Hematopoietic multipotent progenitor cell treated with erythropoietin and hydrocortisone succinate and interleukin-3 and kit ligand, for 15 days (in vitro differentiated cells): ENCODE measurements at regions not wholly inside any gene's neighbourhood (a gene's known extent, or its start where the extent isn't known, plus 50 kb on each side); places are given as distances from the start of the nearest gene placed in this dataset.
"Not testable (repeated sequence)": the region's sequence is repeated elsewhere in the genome, so short reads cannot be mapped to it uniquely, and the experiment has no call there.

Experiments used
- DNase-seq: peaks from one replicate; pipeline ENCODE4 v3.0.0-alpha.2; 2015; ENCODE audit warnings: low spot score

DNA sequence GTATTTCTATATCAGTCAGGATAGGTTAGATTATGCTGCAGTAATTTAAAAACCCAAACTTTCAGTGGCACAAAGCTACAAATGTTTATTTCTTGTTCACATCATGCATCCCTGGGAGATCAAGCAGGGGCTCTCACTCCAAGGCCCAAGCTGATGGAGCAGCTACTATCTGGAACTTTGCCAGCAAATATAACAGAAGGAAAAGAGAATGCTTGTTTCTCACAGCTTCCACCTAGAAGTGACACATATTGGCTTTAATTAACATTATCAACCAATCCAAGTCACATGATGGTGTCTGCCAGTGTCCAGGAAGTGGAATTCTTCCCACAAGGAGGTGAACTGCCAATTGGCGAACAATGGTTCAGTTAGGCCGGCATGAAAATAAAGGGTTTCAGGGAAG lies 306.9 kb downstream of the BCL11A start:
- no peak for DNase-seq

DNA sequence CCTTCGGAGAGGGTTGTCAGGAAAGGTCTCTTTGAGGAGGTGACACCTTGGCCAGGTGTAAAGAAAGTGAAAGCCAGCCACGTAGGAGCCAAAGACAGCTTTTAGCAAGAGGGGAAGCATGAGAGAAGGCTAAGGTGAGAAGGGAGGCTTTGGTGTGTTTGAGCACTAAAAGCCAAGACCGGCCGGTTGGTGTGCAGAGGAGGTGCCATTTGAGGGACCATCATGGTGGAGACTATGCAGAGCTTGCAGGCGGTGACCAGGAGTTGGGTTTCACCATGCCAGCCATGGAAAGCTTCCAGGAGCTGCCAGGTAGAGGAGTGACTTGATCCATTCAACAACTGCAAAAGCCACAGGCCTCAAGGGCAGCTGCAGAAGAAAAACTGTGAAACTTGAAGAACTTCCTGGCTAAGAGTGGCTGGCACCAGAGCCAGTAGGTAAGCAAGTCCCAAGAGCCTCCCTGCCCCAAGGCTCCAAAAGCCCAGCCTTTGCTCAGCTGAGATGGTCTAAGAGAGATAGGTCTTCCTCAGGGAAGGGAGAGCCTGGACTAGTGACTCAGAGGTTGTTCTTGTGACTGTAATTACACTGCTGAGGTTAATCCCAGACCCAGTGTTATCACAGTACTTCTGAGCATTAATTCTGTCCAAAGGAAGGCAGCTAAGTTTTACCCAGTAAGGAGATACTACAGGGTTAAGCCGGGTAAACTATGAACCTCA lies 319.0 kb downstream of the BCL11A start:
- DNase-seq = no peak

DNA sequence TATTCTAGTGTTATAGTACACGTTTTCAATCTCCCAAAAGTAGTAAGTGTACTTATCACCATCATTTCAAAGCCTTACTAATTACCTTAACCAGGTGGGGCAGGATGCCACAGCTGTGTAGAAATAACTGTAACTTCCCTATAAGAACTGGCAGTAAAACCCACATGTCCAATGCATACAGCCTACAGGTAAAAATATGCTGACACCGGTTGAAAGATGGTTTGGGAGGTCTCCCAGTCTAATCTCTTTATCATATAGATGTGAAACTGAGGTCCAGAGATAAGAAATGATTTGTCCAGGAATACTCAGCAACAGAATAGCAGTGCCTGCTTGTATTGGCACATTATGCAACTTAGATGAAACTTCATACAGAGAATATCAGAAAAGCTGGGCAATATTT lies 322.9 kb downstream of the BCL11A start:
- DNase-seq = no peak

DNA sequence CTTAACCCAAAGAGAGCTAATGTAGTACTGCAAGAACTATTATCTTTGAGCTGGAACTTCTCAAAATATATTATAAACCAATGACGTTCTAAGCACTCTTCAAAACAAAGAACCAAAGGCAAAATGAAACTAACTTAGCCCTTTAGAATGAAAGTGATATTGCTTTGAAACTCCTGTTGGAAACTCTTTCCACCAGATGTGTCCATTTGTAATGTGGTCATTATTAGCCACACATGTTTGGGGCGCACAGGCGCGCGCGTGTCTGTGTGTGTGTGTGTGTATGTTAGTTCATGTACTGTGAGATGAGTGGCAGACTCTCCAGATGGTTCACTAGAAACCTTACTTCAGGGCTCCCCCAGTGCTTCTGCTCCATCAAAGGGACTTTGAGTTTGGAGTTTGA lies 323.4 kb downstream of the BCL11A start:
- no peak for DNase-seq

DNA sequence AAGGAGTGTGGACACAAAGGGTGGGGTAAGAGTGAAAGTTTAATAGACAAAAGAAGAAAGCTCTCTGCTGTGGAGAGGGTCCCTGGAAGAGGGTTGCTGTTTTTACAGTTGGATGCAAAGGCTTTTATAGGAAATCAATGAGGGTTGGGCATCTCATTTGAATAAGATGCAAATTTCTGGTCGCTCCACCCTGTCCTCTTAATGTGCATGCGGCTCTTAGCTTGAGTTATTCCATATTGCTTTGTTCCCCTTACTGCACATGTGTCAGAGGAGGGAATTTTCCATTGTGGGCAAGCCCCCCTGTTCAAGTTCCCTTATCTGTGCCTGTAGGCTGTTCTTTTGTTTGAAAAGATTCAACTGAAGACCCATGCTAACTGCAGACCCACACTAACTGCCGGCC lies 326.5 kb downstream of the BCL11A start:
- DNase-seq = no peak

DNA sequence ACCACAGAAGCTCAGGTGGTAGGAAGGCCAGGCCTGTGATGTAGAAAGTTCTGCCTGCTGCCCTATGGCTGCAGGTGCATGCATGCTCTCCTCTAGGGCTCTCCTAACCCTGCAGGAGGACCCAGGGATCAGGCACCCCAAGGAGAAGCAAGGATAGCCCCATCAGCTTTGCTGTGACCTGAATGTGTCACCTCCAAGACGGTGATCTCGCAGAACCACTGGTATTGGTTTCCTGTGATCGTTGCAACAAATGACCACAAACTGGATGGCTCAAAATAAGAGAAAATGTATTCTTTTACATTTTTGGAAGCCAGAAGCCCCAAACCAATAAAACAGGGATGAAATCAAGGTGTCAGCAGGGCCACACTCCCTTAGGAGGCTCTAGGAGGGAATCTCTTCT lies 327.3 kb downstream of the BCL11A start:
- no peak for DNase-seq

DNA sequence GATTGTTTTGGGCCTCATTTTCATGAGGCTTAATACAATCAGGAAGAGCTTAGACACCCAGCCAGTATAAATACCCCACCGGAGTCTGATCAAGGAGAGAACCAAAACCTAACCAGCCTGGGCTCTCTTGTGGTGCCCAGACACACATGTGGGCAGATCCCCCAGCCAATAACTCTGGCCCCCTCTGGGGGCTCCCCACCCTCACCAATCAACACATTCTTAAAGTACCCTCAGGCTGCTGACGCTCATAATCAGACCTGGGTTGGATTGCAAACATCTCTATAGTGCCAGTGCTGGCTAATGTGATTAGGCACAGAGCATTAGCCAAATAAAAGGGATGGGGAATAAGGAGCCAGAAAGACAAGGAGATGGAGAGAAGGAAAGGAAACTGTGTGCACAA lies 329.6 kb downstream of the BCL11A start:
- no peak for DNase-seq

DNA sequence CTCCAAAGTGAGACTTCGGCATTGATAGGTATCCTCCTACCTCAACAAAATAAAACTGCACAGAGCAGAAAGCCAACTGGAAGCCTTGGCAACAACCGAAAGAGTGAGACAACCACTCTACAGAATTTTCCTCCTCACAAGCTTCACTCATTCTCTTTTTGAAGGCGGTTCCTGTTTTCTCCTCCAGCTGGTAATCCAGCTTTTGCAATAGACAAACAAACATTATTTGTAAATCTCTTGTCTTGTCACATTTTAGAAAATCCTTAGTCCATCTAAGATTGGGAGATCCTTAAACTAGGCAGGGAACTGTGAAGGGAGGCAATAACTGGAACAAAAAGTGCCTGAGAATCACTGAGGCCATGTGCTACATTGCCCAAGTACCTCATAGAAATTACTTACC lies 332.4 kb downstream of the BCL11A start:
- no peak for DNase-seq

DNA sequence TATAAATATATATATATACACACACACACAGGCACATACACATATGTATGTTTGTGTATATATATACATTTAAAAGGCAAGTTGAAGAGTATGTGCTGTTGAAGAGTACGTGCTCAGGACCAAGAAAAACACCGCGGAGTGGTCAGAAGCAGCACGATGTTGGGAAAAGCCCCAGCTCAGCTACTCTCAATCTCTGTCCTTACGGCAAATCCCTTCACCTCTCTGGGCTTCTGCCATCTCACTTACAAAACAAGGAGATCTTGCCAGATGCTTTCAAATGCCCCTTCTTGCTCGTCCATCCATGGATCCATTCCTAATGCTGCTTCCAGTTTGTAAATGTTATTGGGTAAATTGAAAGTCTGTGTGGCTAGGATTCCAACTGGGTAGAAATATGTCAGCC lies 333.9 kb downstream of the BCL11A start:
- DNase-seq = no peak

DNA sequence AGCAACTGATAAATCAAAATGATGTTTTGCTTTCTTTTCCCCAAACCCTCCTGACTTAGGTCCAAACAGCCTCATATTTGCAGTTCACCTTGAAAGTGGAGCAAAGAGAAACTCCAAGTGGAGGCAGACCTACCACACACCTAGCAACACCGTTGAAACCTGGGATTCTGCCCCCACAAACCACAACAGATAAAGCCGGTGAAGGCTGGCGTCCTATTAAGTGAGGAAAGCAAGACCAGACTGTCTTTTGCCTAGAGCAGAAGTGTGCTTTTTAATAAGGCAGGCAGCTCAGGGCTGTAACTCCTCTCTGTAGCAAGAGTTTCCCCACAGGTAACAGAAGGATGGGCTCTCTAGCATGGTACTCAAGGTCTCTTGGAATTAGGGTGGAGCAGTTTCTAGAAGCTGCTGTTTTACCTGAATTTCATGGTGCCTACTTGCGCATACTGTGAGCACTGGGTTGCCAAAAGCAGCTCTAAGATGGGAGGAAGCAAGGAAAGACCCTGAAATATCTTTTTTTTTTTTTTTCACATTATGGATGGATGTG lies 336.9 kb downstream of the BCL11A start:
- DNase-seq = no peak

DNA sequence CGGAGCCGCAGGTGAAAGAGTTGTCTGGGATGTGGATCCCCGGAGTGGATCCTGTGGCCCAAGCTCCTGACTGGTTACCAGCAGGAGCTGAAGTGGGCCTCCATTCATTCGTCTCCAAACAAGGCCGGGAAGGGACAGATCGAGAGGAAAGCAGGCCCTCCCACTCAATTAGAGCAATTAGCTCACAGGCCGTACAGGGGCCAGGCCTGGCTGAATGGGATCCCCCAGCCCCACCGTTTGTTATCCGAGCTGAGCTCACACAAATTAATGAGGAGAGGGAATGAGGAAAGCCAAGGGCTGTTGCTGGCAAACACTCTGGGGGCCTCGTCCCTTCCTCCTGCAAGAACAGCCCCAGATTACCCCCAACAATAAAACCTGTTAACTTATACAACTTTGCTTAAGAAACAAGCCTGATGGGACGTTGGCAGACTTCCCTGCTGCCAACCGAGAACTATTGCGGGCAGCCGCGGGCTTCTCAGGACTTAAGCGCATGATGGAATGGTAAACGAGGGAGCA lies 338.0 kb downstream of the BCL11A start:
- DNase-seq = no peak

DNA sequence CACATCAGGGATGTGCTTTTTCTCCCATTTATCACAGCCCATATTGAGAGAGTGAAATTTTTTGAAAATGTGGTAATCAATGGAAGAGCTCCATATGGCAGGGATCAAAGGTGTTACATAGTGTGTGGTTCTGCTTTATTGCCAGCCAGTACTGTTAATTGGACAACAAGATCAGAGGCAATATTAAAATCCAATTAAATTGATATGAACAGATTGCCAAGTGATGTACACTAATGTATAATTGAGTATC lies 338.9 kb downstream of the BCL11A start:
- no peak for DNase-seq

DNA sequence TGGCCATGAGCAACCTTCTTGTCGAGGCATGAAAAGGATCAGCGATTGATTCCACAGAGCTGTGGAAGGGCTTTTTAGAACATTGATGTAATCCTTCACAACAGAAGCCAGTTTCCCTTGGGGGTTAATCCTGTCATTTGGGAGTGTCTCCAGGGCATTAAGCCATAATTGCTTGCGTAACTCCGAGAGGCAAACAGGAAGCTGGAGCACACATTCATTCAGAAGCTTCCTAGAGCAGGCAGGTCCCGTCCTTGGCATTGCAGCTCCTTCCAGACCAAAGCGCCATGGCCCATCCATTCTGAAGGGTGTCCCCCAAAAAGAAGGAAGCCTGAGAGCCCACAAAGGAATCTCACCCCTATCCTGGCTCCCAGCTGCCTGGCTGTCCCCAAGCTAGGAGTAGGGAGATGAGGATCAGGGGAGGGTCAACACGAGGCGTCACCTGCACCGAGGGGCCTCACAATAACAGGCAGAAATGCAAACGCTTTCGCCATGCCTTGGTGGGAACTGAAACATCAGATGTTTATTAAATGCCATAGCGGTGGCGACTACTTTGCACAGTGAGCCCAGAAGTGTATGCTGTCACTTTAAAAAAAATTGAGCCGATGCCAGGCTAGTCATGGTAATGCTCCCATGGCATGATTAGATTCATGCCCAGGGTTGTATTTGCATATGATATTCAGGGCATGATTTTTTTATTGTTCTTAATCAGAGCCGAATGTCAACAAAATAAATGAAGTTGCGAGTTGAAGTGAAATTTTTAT lies 339.4 kb downstream of the BCL11A start:
- DNase-seq = no peak

DNA sequence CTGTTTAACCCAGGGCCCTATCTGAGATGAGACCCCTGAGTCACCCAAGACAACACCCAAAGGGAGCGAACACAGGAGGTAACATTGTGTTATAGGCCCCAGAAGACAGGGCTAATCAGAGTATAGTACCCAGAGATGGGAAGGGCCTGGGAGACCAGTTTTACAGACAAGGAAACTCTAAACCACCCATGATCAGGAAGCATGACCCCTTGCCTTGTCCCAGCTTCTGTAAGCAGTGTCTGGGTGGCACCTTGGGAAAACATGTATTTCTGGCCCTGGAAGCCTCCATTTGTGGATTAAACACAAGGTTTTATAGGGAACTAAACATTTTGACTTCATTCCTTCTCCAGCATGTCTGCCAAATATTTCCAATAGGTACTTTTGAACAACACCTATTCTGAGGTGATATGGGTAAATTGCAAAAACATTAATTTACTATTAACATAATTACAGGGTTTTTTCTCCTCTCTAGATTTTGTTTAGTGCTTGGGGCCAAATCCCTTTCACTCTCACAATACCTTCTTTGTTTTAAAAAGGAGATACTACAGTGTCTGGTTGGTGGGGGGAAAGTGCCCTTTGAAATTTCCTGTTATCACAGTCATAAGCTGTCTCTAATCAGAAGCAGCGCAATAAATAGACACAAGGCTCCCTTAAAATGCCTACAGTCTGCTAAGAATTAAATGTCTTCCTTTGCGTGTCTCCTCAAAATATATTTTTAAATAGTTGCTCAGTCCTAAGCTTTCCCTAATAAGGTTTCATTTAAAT lies 341.1 kb downstream of the BCL11A start:
- DNase-seq = no peak

DNA sequence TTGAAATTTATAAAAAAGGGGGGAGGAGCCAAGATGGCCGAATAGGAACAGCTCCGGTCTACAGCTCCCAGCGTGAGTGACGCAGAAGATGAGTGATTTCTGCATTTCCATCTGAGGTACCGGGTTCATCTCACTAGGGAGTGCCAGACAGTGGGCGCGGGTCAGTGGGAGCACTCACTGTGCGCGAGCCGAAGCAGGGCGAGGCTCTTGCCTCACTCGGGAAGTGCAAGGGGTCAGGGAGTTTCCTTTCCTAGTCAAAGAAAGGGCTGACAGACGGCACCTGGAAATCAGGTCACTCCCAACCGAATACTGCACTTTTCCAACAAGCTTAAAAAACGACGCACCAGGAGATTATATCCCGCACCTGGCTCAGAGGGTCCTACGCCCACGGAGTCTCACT lies 364.4 kb downstream of the BCL11A start:
- not testable (repeated sequence) for DNase-seq

DNA sequence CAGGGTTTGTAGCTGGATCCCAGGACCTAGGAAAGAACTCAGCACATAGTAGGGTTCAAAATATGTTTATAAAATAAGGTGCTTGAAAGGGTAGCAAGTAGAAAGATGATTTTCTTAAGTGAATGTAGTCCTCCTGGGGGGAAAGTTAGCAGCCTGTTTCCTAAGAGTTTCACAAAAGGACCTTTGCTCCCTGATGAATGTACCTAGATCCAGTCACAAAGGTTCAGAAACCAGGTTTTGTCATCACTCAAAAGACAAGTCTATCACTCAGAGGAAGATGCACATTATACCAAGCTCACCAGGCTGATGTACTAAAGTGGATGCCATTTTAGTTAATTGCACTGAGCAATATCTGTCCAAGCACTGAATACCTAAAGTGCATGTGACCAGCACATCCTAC lies 378.2 kb downstream of the BCL11A start:
- DNase-seq = no peak

DNA sequence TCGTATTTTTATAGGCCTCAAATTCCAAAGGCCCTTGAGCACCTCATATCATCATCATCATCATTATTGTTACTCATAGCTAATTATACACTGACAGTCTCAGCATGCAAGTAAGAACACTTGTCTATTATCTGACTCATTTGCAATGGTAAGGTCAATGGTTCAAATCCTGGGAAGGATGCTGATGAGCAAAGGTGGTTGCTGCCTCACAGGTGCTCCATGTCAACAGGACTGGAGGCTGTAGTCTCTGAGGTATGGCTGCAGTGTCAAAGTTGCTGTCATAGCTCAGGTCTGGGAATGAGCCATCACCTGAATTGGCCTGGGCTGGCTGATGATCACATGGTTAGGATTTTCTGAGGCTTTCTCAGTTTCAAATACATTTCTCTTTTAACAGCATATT lies 379.3 kb downstream of the BCL11A start:
- no peak for DNase-seq

DNA sequence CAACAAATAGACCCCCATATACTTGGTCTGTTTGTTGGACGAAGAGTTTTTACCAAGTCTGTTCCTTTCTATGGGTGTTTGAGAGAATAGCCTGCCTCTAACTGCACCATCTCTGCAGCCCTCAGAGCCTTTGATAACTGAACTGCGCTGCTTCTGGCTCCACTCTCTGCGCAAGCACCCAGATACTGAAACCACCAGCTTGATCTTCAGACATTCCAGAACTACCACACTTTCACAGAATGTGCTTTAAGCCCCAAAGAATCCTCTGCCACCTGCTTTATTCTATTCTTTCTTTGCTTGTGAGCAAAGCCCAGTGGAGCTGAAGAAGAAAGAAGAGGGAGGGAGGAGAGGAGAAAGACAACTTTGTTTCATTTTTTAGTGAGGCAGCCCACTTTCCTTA lies 380.7 kb downstream of the BCL11A start:
- DNase-seq = no peak

DNA sequence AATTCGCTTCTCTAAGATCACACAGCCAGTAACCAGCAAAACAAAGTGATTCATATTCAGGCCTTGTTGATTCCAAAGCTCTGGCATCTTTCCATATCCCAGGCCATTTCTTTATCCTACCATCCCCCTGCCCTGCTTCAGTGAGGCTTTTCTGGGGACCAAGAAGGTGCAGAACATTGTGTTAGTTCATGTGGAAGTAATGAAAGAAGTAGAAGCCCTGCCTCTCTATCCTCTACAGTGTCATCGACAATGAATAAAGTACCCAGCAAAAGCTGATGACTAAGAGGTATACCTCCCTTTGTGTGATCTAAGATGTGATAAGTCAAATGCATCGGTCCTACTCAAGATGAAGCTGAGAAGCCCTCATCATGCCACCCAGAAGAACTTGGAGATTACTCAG lies 383.2 kb downstream of the BCL11A start:
- no peak for DNase-seq

DNA sequence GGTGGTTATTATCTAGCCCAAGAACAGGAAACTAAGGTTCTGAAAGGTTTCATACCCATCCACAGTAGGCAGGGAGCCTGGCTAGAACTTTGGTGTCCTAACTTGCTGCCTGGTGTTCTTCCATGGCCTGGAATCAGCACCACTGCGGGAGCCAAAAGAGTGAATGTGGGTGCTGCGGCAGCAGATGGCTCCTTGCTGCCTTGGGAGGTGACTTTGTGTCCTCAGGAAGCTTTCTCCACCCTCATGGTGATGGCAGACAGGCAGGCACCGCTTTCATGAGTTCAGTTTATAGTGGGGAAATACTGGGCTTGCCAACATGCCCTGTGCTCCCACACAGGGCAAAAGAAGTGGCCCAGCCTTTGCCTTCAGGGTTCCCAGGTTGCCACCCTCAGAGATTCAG lies 385.2 kb downstream of the BCL11A start:
- DNase-seq = no peak

DNA sequence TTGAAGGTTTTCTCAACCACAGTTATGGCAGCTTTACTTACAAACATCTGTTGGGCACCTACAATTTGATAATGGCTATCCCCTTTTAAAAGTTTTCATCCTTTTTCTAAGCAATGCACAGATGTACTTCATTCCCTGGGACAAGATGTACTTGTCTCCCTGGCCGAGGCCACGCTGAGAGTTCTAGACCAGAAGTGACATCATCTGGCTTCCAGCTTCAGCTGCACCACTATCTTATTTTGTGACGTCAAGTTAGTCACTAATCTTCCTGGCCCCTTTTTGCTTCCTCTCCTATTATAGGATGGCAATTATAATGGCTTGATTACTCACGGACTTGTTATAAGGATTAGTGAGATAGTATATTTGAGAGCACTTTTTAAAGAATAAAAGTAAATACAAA lies 386.4 kb downstream of the BCL11A start:
- no peak for DNase-seq

DNA sequence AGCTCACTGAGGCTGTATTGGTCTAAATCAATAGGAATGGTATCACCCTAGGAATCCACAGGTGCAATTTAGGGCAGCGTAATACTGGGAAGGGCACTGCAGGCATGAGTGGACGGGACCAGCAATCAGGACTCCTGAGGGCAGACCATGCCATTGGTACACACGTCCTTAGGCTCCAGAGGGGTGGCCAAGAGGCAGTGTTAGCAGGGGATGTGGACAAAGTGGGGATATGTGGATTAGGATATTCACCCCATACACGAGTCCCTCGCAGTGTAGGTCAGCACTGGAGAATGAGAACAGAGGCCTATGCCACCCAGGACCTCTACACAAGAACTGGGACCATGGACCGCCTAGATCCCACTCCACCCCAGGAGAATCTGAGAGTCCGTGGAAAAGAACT lies 389.8 kb downstream of the BCL11A start:
- DNase-seq = no peak

DNA sequence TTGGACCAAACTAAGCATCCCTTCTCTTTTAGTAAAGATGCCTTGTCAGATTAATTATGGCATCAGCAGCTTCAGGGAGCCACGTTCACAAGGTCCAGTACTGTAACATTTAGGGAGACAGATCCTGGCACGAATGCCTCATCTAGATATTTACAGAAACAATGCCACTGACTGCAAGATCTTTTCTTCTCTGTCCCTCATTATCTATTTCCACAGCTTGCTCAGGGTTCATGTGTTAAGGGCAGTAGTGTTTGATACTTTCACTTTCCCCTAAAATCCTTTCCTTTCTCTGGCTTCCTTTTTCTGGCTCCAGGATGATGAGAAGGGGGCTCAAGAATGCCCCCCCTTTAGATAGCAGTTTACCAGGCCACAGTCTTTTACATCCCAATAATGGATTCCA lies 393.9 kb downstream of the BCL11A start:
- no peak for DNase-seq
